ENCODE measurements at regions not wholly inside any gene's neighbourhood (a gene's known extent, or its start where the extent isn't known, plus 50 kb on each side); places are given as distances from the start of the nearest gene placed in this dataset.

DNA sequence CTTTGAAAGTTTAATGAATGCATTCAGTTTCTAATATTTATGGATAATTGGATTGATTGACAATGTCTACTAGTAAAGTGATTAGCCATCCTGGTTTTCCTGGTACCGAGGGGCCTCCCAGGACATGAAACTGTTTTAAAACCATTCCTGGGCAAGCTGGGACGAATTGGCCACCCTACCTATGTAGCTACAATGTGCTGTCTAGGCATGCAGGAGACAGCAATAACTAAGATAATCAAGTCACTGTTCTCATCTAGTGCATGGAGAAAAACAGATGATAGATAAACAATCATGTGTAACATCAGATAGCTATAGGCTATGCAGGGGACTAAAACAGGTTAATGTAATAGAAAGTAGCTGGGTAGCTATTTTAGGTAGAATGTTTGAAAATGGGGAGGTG, 67.1 kb downstream of the PMAIP1 start:
- DNase-seq (ENCODE audit: low read depth) = peak; percentile 78
- H3K4me3 ChIP-seq (ENCODE audit: low read depth, low read length) = no peak overlapping the region

DNA sequence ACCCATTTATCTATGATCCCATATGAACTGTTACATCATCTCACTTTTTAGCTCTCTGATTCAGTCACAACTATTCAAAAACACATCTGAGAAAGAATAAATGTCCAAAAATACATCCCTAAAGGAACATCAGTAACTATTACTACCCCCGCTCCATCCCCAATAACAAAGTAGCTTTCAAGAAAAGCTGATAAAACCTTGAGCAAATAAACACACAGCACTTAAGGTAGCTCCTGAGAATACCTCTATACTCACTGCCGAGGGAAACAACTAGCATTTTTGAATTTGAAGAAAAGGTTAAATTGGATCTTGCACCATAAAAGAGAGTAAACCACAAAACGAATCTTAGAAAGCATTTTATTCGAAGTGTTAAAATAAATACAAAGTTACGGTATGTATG, 63.4 kb downstream of the PMAIP1 start:
- no peak for FAIRE-seq

More for the DNA sequence above, 67.1 kb downstream of the PMAIP1 start:
- FAIRE-seq = no peak
- no peaks in the 10 kb centered on the region for H3K27me3 ChIP-seq (ENCODE audit: control insufficient read depth, insufficient read depth, low read length)
- no peaks in the 10 kb centered on the region for H3K36me3 ChIP-seq (ENCODE audit: control insufficient read depth, insufficient read depth, low read length)
- TF ChIP-seq, protein P1, sequence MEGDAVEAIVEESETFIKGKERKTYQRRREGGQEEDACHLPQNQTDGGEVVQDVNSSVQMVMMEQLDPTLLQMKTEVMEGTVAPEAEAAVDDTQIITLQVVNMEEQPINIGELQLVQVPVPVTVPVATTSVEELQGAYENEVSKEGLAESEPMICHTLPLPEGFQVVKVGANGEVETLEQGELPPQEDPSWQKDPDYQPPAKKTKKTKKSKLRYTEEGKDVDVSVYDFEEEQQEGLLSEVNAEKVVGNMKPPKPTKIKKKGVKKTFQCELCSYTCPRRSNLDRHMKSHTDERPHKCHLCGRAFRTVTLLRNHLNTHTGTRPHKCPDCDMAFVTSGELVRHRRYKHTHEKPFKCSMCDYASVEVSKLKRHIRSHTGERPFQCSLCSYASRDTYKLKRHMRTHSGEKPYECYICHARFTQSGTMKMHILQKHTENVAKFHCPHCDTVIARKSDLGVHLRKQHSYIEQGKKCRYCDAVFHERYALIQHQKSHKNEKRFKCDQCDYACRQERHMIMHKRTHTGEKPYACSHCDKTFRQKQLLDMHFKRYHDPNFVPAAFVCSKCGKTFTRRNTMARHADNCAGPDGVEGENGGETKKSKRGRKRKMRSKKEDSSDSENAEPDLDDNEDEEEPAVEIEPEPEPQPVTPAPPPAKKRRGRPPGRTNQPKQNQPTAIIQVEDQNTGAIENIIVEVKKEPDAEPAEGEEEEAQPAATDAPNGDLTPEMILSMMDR (IDR thresholded peaks at IDR 0.05; ENCODE audit: insufficient read depth, low read length, severe bottlenecking) = no peak

DNA sequence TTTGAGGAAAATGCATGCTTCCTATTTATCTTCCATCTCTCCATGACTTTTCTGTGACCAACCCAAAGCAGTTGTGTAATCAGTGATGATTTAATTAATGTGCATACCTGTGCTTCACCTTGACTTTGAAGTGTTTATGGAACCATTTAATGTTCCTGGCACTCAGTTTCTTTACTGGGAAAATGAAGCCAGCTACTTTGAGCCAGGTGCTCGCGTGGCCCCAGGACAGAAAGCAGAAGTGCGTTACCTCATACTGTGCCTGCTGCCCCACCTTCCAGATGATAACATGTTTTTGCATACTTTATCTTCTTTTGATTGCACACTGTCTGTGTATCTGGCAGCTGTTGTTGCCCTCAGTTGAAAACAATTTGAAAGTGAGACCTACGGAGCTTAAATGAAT, 61.3 kb downstream of the PMAIP1 start:
- DNase-seq (ENCODE audit: low read depth) = peak; percentile 54
- Histone ChIP-seq H3K36me3 (ENCODE audit: control insufficient read depth, insufficient read depth, low read length) (no peaks in the 10 kb centered on the region), H3K4me3 (ENCODE audit: low read depth, low read length) (no peak overlapping the region), H3K27me3 (ENCODE audit: control insufficient read depth, insufficient read depth, low read length) (no peaks in the 10 kb centered on the region)
- peak; percentile 40 for FAIRE-seq
- TF ChIP-seq, protein P1 (IDR thresholded peaks at IDR 0.05; ENCODE audit: insufficient read depth, low read length, severe bottlenecking) = no peak

More for the DNA sequence above, 63.4 kb downstream of the PMAIP1 start:
- no peaks in the 10 kb centered on the region for H3K27me3 ChIP-seq (ENCODE audit: control insufficient read depth, insufficient read depth, low read length)
- H3K36me3 ChIP-seq (ENCODE audit: control insufficient read depth, insufficient read depth, low read length) = no peaks in the 10 kb centered on the region
- H3K4me3 ChIP-seq (ENCODE audit: low read depth, low read length) = no peak overlapping the region
- TF ChIP-seq, protein P1 (IDR thresholded peaks at IDR 0.05; ENCODE audit: insufficient read depth, low read length, severe bottlenecking) = no peak
- no peak for DNase-seq (ENCODE audit: low read depth)

DNA sequence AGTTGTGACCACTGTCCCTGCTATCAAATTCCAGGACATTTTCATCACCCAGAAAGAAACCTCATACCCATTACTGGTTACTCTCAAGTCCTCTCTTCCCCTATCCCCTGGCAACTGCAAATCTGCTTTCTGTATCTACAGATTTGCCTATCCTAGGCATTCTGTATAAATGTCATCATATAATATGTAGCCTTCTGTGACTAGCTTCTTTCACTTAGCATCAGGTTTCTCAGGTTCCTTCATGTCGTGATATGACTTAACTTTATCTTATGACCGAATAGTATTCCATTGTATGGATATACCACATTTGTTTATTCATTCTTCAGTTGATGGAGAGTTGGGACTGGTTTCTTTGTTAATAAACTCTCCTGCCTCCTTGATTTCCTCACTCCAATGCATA, 60.5 kb downstream of the PMAIP1 start:
- FAIRE-seq (no peak), DNase-seq (ENCODE audit: low read depth) (no peak)
- Histone ChIP-seq H3K27me3 (ENCODE audit: control insufficient read depth, insufficient read depth, low read length) (no peaks in the 10 kb centered on the region), H3K4me3 (ENCODE audit: low read depth, low read length) (no peak overlapping the region), H3K36me3 (ENCODE audit: control insufficient read depth, insufficient read depth, low read length) (no peaks in the 10 kb centered on the region)
- TF ChIP-seq, protein P1 (IDR thresholded peaks at IDR 0.05; ENCODE audit: insufficient read depth, low read length, severe bottlenecking) = no peak

DNA sequence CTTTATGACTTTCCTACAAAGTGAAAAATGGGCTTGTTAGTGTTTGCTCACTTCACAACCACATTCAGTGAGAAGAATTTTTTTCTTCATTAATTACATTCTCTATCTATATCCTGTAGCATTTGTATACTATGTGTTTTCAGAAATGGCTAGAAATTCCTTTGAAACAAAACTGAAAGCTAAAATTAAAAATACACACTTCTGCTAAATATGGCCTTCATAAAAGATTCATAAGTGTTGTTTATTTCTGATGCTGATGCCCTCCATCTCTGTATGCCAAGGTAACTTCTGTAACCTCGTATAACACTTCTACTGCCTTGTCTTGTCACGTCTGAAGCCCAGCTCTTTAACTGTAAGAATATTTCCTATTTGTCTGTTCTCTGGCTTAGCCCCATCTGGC, 59.8 kb downstream of the PMAIP1 start:
- no peak for DNase-seq (ENCODE audit: low read depth)
- H3K36me3 ChIP-seq (ENCODE audit: control insufficient read depth, insufficient read depth, low read length) = no peaks in the 10 kb centered on the region
- H3K27me3 ChIP-seq (ENCODE audit: control insufficient read depth, insufficient read depth, low read length) = no peaks in the 10 kb centered on the region
- TF ChIP-seq, protein P1 (IDR thresholded peaks at IDR 0.05; ENCODE audit: insufficient read depth, low read length, severe bottlenecking) = no peak
- FAIRE-seq = no peak
- no peak overlapping the region for H3K4me3 ChIP-seq (ENCODE audit: low read depth, low read length)

DNA sequence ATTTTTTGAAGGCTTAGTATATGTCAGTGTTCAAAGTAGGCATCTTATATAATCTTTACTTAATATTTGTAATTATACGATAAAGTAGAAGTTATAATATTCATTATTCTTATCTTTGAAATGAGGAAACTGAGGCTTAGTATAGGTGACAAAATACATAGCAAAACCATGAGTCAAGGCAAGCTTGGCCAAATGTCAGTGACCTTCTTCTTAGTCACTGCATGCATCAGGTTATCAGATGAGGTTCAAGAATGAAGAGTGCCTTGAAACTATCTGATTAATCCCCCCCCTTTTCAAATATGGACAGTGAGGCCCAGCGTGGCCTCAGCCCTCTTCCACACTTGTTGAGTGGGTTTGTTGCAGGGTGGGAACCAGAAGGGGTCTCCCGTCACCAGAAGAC, 59.3 kb downstream of the PMAIP1 start:
- peak; percentile 56 for DNase-seq (ENCODE audit: low read depth)
- Histone ChIP-seq H3K36me3 (ENCODE audit: control insufficient read depth, insufficient read depth, low read length) (no peaks in the 10 kb centered on the region), H3K27me3 (ENCODE audit: control insufficient read depth, insufficient read depth, low read length) (no peaks in the 10 kb centered on the region), H3K4me3 (ENCODE audit: low read depth, low read length) (no peak overlapping the region)
- no peak for FAIRE-seq
- TF ChIP-seq, protein P1 (IDR thresholded peaks at IDR 0.05; ENCODE audit: insufficient read depth, low read length, severe bottlenecking) = no peak

All from bronchial epithelial cell (primary cell).